Hematopoietic multipotent progenitor cell treated with erythropoietin and hydrocortisone succinate and interleukin-3 and kit ligand, for 4 days (in vitro differentiated cells): ENCODE measurements at regions not wholly inside any gene's neighbourhood (a gene's known extent, or its start where the extent isn't known, plus 50 kb on each side); places are given as distances from the start of the nearest gene placed in this dataset.
"Not testable (repeated sequence)": the region's sequence is repeated elsewhere in the genome, so short reads cannot be mapped to it uniquely, and the experiment has no call there.

Source experiments
- DNase-seq: peaks from one replicate; pipeline ENCODE4 v3.0.0-alpha.2; 2015

DNA sequence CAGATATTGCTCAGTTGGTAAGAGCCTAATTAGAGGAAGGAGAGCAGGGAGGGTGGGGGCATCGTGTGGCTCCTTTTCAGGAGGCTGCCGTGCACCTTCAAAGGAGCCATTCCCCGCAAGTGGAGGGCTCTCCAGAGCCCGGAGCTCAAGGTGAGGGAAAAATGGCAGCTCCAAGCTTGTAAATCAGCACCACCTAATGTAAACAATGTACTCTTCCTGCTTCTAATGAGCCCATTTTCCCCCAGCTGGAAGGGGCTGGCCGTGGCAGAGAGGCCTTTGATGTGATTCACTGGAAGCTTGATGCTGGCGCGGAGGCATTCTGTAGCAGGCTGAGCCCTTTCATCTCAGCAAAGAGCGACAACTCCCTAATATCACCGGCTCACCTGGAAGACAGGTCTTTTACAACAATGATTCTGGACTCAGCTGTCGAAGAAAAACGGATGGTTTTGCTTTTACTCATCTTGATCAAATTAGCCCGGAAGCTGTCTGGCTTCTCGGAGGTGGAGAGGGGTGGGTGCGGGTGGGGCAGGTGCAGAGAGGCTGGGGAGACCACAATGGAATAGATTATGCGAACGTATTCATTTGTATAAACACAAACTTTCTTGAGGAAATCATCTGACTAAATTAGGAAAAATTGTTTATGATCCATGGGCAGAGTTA is 112.5 kb downstream of the RRAGC start:
- no peak for DNase-seq

- DNase-seq: no peak
Observed at GRCh38 chr1:38746402-38746935, 113.1 kb downstream of the RRAGC start.

GRCh38 chr1:38745476-38746401 is 113.8 kb downstream of the RRAGC start:
- DNase-seq: no peak

- DNase-seq: peak; percentile 15
Observed at GRCh38 chr1:38744452-38745350, 114.9 kb downstream of the RRAGC start.

GRCh38 chr1:38743184-38743583 is 116.4 kb downstream of the RRAGC start:
- DNase-seq: no peak

- no peak for DNase-seq
Observed at GRCh38 chr1:38741341-38741740, 118.2 kb downstream of the RRAGC start.

DNA sequence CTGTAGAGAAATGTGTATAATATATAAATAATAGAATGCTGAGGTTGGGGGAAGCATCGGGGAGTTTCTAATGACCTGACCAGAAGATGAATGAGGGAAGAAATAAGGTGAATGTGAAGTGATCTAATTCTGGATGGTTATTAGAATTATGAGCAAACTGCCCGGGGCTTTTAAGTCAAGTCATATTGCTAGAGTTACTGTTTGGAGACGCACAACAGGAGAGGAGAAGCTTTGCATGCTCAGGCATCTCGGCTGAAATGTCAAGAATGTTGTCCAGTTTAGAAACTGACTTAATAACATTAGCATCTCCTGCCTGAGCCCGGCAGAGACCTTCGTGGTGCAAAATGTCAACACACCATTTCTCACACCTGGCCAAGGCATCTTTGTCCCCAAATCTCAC is 119.1 kb downstream of the RRAGC start:
- DNase-seq: no peak

- DNase-seq: no peak
Observed at GRCh38 chr1:38738207-38738606, 121.4 kb downstream of the RRAGC start.

DNA sequence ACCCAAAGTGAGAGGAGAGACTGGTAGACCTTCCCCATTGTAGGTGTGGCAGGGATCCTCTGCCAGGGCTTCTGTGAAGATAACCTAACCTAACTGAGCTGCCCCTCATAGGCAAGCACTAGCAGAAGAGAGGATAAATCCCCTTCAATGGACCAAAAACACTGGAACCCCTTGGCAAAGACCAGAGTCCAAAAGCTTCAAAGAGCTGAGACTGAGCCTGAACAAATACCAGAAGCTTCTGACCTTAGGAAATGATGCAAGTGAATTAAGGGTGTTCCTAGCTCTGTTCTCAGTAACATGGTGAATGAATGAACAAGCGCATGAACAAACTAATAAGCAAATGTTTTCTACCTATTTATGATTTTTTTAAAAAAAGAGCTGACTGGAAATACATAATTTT is 123.2 kb downstream of the RRAGC start:
- no peak for DNase-seq

GRCh38 chr1:38735651-38736161 is 123.9 kb downstream of the RRAGC start:
- DNase-seq: no peak

DNA sequence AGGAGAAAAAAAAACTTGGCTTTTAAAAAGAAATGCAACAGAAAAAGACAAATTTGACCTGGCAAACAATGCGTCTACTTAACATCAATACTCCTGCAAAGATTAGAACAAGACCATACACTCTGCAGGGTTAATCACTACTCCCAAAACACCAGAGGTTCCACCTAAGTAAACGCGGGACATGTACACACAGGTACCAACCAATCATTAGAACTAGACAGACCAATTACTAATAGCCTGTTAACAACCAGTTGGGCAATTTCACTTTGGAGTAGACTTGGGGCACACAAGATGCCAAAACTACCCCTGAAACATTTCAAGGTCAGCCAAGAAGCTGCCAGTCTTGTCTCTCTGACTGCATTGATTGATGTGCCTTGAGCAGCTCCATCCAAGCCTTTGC is 125.8 kb downstream of the RRAGC start:
- no peak for DNase-seq

- DNase-seq: no peak
Observed at GRCh38 chr1:38730511-38731397, 128.8 kb downstream of the RRAGC start.

- no peak for DNase-seq
Observed at GRCh38 chr1:38728585-38728908, 131.0 kb downstream of the RRAGC start.

GRCh38 chr1:38727684-38728584 is 131.6 kb downstream of the RRAGC start:
- DNase-seq: no peak

DNA sequence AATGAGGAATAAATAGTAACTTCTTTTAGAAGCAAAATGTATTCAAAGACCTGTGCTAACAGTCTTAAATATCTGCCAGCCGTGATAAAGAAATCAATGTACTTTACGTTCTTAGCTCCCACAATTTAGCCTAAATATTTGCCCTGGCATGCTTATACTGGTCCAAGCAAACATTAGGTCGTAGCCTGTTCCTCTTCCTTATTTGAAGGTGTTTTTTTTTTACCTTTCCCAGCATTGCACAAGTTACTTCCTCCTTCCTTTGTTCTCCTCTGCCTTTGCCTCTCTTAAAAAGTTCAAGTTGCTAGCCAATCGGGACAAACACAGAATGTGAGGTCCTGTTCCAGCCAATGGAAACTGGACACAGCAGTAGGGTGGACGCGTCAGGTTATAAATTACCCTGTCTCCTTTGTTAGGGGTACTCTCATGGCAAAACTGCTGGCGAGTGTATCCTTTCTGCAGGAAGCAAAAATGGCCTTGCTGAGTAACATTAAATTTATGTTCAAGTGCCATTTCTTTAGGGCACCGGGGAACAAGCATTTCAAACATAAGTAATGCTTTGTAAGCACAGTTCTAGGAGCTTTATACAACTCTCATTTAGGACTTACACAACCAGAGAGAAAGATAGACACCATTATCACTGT is 134.1 kb downstream of the RRAGC start:
- not testable (repeated sequence) for DNase-seq

GRCh38 chr1:38724160-38725131 is 135.1 kb downstream of the RRAGC start:
- peak; percentile 16 for DNase-seq

- no peak for DNase-seq
Observed at GRCh38 chr1:38721816-38722215, 137.8 kb downstream of the RRAGC start.

DNA sequence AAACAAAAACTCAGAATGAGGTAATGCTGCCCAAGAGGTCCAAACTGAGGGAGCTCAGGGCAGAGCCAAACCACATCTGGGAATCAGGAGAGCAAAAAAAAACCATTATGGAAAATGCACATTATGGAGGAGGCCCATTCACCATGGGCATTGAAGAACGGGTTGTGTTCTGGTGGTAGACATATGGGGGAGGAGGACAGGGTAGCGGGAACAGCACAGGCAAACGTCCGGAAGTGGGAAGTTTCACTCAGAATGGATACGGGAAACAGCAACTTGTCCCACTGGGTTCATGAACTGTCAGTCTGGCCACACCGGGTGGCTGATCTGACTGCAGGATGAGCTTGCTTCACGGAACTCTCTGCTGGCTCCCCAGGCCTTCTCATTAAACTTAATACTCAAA is 139.7 kb downstream of the RRAGC start:
- DNase-seq: no peak

DNA sequence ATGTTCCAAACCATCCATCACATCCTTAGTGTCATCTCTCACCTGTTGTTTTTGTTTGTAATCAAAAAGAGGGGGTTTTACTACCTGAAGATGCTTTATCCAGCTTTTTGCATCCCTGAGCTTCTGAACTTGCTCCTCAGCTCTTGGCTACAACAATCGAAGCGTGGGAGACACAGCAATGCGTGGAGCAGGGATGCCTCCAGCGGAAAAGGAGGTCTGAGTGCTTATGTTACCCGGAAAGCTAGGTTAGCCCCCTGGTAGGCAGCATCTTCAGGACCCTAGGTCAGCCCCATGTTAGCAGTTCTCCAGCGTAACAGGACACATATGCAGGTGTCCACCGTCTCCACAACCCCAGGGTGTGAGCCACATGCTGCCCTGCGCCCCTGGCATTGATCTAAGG is 141.5 kb downstream of the RRAGC start:
- DNase-seq: no peak
